HS-5 (cell line): ENCODE measurements at regions not wholly inside any gene's neighbourhood (a gene's known extent, or its start where the extent isn't known, plus 50 kb on each side); places are given as distances from the start of the nearest gene placed in this dataset.
"Not testable (repeated sequence)": the region's sequence is repeated elsewhere in the genome, so short reads cannot be mapped to it uniquely, and the experiment has no call there.

Experiments used
- DNase-seq: peaks from one replicate; pipeline ENCODE4 v3.0.0-alpha.2; 2012; ENCODE audit warnings: low read depth

DNA sequence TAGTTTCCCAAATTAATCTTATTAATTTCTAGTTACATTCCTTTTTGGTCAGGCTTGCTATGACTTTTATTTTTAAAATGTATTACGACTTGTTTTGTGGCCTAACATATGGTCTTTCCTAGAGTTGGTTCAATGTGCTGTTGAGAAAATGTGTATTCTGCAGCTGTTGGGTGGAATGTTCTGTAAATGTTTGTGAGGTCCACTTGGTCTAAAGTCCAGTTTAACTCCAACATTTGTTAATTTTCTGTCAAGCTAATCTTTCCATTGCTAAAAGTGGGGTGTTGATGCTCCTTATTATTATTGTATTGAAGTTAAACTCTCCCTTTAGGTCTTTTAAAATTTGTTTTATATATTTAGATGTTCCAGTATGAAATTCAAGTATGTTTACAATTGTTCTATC, 1010.8 kb upstream of the EDIL3 start:
- DNase-seq = no peak

DNA sequence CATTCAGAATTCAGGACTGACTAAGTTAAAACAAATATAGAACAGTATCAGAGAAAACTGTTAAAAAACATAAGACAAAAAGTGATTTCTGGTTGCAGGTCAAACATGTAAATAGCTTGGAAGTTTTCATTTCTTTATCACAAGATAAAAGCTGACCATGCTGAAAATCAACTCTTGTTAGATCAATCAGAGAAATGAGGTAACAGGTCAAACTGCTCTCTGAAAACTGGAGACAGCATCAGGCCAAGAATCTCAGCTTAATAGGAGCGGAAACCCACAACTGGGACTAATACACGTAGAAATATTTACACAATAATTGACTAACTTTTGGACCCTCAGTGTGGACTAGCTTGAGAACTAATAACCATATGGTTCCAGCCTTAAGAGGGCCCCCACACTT, 1012.8 kb upstream of the EDIL3 start:
- no peak for DNase-seq

DNA sequence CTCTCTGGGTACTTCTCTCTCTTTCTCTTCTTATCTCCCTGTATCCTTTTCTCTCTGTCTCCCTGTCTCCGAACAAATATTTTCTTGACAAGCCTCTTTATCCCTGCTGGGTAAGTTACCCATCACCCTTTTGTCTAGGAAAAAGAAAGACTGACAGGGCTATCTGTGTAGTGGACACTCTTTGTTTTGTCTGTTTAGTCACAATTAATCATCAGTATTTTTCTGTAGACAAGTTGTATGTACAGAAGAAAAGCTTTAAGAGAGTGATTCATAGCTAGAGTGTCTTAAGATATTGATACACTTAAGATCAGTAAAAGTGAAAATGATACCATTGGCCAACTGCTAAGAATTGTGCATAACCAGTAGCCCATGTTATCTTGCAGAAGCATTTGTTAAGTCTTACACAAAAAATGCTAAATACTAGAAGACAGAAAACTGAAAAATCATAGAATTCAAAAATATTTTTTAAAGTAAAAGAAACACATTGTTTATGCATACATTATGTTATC, 1043.8 kb upstream of the EDIL3 start:
- DNase-seq = no peak

DNA sequence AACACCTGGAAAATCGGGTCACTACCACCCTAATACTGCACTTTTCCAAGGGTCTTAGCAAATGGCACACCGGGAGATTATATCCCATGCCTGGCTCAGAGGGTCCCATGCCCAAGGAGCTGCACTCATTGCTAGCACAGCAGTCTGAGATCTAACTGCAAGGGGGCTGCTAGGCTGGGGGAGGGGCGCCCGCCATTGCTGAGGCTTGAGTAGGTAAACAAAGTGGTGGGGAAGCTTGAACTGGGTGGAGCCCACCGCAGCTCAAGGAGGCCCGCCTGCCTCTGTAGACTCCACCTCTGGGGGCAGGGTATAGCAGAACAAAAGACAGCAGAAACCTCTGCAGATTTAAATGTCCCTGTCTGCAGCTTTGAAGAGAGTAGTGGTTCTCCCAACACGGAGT, 1047.0 kb upstream of the EDIL3 start:
- DNase-seq = not testable (repeated sequence)

DNA sequence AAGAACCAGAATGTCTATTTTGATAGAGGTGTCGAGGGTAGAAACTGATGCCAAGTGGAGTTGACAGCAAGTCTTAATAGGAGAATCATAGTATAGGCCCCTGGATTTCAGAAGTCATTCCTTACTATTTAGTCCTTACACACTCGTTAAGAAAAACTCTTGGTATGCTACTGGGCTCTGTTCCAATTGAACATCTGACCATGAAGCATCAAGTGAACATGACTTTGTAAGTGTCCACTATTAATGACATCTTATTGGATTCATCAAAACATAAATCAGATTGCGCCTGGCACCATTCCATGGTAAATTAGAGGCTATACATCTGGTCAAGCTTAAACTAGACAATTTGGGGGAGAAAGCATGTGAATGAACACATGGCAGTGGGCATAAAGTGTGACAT, 1056.5 kb upstream of the EDIL3 start:
- DNase-seq = no peak

DNA sequence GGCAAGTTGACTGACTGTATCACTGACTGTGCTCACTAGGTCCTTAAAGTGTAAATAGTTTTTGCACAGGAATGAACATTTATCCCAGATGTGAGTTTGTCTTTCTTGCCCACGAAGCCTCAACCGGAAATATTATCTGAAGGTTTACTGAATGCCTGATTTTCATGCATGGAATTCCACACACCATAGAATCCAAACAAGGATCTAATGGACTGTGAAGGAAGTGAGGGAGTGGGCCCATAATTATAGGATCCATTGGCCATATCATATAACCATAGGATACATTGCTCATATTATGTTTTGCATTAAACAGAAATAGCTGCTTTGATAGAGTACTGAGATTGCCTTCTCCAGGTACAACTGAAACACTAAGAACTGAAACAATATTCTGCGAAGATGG, 1057.2 kb upstream of the EDIL3 start:
- no peak for DNase-seq

DNA sequence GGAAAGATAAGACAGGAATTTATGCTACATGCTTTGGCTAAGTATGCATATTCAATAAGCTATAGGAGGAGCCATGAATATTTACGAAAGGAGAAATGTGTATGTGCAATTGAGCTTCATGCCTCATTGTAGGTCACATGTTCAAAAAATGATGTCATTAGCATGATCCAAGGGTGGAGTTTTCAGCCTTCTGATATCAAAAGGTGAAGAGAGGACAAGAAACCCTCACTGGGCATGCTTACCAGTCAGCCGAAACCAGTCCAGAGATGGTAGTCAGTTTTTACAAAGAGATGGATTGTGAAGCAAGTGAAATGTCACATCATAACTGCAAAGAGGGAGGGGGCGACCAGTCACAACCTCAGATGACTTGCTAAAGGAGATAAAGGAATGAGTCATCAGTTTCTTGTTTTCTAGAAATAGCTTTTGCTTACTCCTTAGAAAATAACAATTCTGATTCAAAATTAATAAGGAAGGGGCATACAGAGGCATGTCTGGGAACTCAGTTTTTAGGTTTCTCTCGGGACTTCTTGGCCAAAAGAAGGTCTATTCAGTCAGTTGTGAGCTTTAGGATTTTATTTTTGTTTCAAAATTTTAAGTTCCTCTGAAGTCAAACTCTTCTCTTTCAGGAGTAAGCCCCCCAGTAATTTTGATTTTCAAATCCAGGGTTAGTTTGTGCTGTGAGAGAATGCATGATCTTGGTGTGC, 1067.8 kb upstream of the EDIL3 start:
- DNase-seq = no peak

DNA sequence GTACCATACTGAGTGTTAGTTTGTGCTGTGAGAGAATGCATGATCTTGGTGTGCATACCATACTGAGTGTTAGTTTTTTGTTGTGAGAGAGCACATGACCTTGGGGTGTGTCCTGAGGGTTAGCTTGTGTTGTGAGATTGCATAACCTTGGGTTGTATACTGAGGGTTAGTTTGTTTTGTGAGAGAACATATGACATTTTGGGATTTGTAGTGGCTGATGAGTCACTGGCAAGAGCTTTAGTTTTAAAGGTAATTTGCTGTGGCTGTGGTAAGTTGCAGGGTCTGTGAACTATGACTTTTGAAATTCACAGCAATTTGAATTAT, 1068.3 kb upstream of the EDIL3 start:
- no peak for DNase-seq

DNA sequence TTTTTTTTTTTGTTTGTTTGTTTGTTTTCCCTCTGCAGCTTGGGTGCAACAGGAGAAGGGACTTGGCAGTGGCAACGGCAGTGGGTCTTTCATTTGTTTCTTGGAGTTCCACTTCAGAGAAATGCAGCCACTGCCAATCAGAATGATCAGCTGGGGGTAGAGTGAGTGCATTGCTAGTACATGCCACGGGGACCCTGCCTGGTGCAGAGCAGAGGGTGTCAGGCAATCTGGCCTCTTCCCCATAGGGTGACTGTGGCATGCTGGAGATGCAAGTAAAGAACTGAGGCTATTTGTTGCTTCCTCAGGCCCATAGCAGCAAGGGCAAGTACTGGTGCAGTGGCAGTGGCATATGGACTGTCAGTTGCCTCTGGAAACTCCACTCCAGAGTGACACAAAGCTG, 1073.6 kb upstream of the EDIL3 start:
- DNase-seq = no peak

DNA sequence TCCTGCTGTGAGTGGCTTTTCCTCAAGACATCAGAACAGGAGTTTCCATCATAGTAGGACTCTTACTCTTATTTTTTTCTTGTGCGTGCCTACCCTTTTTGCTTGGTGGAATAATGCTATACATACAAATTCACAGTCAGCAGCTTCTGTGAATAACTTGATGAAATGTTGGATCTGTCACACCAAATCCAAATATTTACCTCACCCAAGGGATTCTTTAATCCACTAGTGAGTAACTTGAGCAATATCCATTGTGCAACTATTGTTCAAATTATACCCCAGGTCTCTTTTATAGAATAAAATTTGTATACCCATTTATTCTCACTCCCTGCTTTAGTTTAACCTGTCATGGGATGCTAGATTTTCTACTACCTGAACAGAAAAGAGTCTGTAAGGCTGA, 1078.3 kb upstream of the EDIL3 start:
- no peak for DNase-seq

DNA sequence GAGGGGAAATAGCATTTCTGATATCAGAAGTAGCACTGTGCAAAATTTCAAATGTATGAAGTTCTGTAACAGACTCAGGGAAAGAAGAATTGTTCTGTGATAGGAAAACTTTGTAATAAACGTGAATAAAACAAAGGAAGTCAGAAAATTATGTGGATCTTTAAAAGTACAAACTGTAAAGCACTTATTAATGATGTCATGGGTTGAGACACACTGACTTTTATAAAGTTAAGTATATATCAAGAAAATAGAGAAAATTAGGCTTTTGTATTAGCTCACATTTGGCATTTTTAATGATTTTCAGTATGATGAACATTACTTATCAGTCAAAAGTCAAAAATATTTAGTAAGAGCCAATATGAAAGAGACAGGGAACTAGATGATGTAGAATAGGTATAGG, 1081.7 kb upstream of the EDIL3 start:
- DNase-seq = no peak

DNA sequence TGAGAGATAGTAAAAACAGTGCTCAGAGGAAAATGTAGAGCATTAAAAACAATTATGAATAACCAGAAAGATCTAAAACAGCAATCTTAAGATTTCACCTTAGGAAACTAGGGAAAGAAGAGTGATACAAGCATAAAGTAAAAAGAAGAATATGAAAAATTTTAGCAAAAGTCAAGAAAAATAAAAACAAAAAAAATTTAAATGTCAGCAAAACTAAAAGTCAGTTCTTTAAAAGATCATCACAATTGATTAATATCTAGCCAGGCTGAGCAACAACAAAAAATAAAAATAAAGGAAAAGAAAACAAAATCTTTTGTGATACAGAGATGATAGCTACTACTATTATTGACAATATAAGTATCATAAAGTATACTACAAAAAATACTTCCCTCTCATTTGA, 1088.1 kb upstream of the EDIL3 start:
- no peak for DNase-seq

DNA sequence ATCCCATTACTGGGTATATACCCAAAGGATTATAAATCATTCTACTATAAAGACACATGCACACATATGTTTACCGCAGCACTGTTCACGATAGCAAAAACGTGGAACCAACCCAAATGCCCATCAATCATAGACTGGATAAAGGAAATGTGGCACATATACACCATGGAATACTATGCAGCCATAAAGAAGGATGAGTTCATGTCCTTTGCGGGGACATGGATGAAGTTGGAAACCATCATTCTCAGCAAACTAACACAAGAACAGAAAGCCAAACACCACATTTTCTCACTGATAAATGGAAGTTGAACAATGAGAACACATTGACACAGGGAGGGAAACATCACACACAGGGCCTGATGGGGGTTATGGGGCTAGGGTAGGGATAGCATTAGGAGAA, 1090.5 kb upstream of the EDIL3 start:
- not testable (repeated sequence) for DNase-seq

DNA sequence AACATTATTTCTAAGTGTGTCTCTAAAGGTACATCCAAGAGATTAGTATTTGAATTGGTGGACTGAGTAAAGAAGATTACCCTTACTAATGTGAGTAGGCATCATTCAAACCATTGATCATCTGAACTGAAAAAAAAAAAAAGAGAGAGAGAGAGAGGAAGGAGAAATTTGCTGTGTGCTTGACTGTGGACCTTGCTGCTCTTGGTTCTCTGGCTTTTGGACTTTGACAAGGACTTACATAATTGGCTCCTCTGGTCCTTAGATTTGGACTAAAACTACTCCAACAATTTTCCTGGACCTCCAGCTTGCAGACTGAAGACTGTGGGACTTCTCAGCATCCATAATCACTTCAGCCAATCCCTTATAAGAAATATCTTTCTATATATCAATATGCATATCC, 1091.9 kb upstream of the EDIL3 start:
- DNase-seq = no peak

DNA sequence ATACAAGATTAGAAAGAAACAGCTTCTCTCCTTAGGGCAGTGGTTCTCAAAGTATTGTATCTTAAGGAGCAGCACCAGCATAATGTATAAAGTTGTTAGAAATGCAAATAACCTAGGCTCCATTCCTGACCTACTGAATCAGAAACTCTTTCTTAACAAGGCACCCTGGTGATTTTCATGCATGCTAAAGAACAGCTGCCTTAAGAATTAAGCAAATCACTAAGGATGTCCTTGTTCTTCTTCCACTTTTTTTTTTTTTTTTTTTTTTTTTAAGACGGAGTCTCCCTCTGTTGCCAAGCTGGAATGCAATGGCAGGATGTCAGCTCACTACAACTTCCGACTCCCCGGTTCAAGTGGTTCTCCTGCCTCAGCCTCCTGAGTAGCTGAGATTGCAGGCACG, 1095.2 kb upstream of the EDIL3 start:
- DNase-seq = no peak

DNA sequence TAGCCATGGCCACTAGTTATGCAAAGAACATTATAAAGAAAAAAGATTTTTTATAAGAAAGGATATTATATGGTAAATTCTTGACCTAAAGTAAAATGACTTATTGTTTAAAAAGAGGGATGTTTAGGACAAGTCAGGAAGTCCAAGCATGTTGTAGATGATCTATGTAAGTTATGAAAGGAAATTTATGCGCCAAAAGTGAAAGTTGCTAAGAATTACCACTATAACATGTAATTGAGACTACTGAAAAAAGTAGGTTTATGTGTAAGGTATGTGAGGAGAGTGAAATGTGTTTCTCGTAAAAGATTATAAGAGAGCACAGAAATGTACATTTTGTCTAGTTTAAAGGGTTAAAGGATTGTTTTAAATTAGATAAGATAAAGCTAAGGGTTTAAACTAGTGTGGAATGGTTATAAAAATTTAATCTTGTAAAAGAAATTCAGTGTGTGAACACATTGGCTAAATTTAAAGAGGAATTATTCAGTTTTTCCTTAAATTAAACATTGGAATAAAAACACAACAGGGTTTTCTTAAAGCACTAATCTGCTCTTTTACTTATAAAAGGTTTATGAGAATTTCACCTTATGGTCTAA, 1100.4 kb upstream of the EDIL3 start:
- peak; percentile 2 for DNase-seq

DNA sequence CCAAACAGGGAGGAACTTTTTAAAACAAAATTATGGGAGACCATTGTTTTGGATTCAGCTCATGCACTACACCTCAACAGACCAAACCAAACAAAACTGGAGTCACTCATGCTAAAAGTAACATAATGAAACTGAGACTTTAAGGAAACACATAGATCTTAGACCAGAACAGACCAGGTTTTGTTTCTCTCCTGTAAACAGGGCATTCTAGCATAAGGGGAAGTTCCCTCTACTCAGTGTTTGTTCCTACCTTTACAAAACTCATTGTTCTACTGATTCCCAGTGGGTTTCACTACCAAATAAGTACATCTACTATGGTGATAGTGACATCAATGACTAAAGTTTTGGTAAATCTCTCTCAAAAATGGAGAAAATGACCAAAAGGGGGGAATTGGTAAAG, 1103.6 kb upstream of the EDIL3 start:
- no peak for DNase-seq

DNA sequence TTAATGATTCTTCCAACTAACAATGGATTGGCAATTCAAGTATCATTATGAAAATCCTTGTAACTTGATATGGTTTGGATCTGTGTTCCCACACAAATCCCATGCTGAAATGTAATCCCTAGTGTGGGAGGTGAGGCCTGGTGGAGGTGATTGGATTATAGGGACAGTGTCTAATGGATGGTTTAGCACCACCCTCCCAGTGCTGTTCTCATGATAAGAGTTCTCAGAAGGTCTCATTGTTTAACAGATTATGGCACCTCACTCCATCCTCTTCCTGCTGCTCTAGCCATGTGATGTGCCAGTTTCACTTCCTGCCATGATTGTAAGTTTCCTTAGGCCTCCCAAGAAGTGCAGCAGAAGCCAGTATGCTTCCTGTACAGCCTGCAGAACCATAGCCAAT, 1116.2 kb upstream of the EDIL3 start:
- no peak for DNase-seq

DNA sequence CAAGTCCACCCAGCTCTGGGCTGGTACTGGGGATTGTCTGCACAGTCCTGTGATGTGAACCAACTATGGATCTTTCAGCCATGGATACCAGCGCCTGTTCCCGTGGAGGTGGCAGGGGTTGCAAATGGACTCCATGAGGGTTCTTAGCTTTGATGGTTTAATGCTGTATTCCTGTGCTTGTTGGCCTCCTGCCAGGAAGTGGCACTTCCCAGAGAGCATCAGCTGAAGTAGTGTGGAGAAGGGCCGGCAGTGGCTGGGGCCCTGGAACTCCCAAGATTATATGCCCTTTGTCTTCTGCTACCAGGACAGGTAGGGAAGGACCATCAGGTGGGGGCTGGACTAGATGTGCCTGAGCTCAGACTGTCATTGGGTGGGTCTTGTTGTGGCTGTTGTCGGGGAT, 1104.8 kb upstream of the COX7C start:
- no peak for DNase-seq

DNA sequence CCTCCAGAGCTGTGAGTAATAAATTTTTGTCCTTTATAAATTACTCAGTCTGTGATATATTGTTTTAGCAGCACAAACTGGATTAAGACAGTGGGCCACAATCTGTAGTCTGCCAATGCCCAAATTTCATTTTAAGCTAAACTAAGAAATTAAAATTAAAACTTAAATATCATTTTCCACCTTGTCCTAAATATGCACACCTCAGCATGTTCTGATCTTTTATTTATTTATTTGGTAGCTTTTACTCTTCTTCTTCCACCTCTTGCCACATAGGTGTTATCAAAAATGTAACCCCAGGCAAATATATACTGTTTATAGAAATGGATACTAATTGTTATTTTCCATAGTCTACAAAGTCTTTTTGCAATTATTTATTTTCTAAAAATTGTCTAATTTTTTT, 1102.2 kb upstream of the COX7C start:
- no peak for DNase-seq

DNA sequence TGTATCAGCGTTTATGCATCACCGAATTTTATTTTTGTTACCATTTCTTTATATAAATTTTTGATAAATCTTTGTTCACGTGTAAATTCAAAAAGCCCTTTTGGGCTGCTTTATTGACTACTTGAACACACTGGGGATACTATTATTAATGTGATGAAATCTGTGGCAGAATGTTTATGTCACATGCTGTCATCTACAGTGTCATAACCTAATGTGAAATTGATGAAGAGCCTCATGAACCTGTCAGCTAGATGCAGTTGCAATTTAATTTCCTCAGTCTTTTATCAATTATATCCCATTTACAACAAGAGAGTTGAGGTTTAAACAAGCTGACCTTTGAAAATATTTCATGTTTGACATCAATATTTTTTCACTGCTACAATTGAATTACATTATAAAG, 1100.4 kb upstream of the COX7C start:
- DNase-seq = no peak

DNA sequence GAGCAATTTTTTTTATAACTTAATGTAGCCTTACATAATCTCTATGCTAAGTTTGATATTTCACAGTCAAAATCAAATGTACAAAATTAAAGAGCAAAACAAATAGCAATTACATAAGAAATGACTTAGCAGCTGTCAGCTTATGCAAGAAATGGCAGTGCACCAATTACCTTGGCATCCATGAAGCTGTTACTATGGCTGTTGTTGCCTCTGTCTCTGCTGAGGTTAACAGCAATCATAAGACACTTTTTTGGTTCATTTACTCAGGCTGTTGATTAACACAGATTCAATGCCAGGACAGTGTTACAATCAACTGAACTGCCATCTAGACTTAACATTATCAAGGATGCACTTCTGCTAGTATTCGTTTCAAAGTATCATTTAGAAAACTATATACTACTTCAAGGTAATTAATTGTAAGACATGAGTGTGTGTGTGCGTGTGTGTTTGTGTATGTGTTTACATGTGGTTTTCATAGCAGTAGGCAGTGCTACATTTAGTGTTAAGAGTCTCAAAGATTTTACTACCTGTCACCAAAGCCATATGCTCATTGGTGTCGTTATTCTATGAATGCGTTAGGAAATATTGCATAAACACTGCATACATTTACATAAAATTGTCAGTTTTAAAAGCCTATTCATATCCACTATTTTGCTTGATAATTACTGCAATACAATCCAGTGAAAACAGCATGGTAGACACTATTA, 1084.2 kb upstream of the COX7C start:
- DNase-seq = no peak

DNA sequence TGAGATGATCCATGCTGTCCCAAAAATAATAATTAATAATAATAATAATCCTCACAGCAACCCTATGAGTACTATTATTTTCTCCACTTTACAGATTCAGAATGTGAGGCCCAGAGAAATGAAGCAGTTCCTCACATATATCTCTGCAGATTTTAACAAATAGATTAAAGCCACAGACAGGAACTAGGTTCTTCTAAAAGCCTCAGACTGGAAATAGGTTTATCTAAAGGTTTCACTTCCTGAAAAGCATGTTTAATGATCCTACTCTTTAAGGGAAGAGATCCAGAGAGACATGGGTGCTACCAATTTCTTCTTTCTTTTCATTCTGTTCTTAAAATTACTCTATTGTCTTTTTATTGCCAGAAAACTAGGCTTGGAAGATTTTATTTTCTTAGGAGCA, 1079.4 kb upstream of the COX7C start:
- DNase-seq = no peak

DNA sequence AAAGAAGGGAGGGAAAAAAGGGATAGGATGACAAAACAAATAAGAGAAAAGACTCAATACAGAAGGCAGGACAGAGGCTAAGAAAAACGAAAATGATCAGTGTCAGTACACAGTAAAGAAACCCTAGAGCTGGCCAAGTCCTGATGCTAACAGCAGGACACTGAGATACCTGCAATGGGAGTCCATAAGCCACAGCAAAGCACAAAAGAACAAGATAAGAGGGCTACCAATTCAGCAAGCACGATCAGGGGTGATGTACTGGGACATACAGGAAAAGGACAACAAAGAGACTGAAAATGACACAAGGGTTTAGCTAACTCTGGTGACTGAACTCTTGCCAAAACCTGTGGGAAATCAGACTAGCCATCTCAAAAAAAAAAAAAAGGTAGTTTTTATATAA, 1072.6 kb upstream of the COX7C start:
- no peak for DNase-seq
